Vagina (tissue), 2 donors: ENCODE measurements at regions not wholly inside any gene's neighbourhood (a gene's known extent, or its start where the extent isn't known, plus 50 kb on each side); places are given as distances from the start of the nearest gene placed in this dataset.

ENCODE experiments used
- POLR2A ChIP-seq, 2 donors: fragments of 450-650 bp; IDR thresholded peaks; one replicate each; pipeline ENCODE4 v1.6.1; 2017; ENCODE audit warnings: antibody characterized with exemption in 2 of 2, mild to moderate bottlenecking in 2 of 2, moderate library complexity in 2 of 2
- TF ChIP-seq, protein P1 (sequence below), 3 experiments: fragments of 450-650 bp in 2 of 3; fragments of 200-600 bp in 1 of 3; sonication (generic) in 1 of 3; IDR thresholded peaks; one replicate each; pipeline ENCODE4 v1.5.1; 2017 to 2019; ENCODE audit warnings: antibody characterized with exemption in 3 of 3, mild to moderate bottlenecking in 2 of 3, moderate library complexity in 2 of 3

DNA sequence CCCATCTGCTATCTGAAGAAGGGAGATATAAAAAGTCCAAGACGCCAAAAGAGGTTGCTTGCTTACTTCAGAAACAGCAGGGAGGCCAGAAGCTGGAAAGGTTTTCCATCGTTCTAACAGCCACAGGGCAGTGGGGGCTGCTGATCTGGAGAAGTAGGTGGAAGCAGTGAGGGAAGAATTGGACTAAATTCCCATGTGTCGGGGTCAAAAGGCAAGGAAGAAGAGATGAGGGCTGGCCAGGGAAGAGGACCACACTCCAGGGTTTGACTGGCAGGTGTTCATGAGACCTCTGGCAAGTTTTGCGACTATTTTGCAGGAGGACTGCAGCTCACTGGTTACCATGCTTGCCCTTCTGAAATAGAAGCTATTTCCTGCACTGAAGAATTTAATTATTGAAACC lies 91.0 kb downstream of the SCG2 start:
- no peak for TF ChIP-seq POLR2A (IDR thresholded peaks at IDR 0.05)
- TF ChIP-seq, protein P1, sequence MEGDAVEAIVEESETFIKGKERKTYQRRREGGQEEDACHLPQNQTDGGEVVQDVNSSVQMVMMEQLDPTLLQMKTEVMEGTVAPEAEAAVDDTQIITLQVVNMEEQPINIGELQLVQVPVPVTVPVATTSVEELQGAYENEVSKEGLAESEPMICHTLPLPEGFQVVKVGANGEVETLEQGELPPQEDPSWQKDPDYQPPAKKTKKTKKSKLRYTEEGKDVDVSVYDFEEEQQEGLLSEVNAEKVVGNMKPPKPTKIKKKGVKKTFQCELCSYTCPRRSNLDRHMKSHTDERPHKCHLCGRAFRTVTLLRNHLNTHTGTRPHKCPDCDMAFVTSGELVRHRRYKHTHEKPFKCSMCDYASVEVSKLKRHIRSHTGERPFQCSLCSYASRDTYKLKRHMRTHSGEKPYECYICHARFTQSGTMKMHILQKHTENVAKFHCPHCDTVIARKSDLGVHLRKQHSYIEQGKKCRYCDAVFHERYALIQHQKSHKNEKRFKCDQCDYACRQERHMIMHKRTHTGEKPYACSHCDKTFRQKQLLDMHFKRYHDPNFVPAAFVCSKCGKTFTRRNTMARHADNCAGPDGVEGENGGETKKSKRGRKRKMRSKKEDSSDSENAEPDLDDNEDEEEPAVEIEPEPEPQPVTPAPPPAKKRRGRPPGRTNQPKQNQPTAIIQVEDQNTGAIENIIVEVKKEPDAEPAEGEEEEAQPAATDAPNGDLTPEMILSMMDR (IDR thresholded peaks at IDR 0.05): no peak
